ENCODE measurements at regions not wholly inside any gene's neighbourhood (a gene's known extent, or its start where the extent isn't known, plus 50 kb on each side); places are given as distances from the start of the nearest gene placed in this dataset.

- TF ChIP-seq, protein P1, sequence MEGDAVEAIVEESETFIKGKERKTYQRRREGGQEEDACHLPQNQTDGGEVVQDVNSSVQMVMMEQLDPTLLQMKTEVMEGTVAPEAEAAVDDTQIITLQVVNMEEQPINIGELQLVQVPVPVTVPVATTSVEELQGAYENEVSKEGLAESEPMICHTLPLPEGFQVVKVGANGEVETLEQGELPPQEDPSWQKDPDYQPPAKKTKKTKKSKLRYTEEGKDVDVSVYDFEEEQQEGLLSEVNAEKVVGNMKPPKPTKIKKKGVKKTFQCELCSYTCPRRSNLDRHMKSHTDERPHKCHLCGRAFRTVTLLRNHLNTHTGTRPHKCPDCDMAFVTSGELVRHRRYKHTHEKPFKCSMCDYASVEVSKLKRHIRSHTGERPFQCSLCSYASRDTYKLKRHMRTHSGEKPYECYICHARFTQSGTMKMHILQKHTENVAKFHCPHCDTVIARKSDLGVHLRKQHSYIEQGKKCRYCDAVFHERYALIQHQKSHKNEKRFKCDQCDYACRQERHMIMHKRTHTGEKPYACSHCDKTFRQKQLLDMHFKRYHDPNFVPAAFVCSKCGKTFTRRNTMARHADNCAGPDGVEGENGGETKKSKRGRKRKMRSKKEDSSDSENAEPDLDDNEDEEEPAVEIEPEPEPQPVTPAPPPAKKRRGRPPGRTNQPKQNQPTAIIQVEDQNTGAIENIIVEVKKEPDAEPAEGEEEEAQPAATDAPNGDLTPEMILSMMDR (IDR thresholded peaks at IDR 0.05) = no peak
- no peak for TF ChIP-seq POLR2A (IDR thresholded peaks at IDR 0.05)
These were observed 339.6 kb downstream of the CYRIA start for GRCh38 chr2:16325976-16326510.
